Stomach smooth muscle (tissue), 2 donors: ENCODE measurements at regions not wholly inside any gene's neighbourhood (a gene's known extent, or its start where the extent isn't known, plus 50 kb on each side); places are given as distances from the start of the nearest gene placed in this dataset.
"Not testable (repeated sequence)": the region's sequence is repeated elsewhere in the genome, so short reads cannot be mapped to it uniquely, and the experiment has no call there.

Source experiments
- H3K27ac ChIP-seq: one replicate; pipeline ENCODE4 v1.7.0; 2013; ENCODE audit warnings: mild to moderate bottlenecking, low read length, inconsistent platforms
- H3K27me3 ChIP-seq, 2 donors: one replicate each; pipeline ENCODE4 v1.7.0; 2013; ENCODE audit warnings: low read length in 2 of 2; ENCODE audit not compliant: insufficient read depth in 2 of 2, control insufficient read depth in 1 of 2
- H3K36me3 ChIP-seq, 2 donors: one replicate each; pipeline ENCODE4 v1.7.0; 2013; ENCODE audit warnings: low read length in 2 of 2; ENCODE audit not compliant: control insufficient read depth in 2 of 2, insufficient read depth in 2 of 2
- H3K4me1 ChIP-seq: one replicate; pipeline ENCODE4 v1.7.0; 2013; ENCODE audit warnings: low read length; ENCODE audit not compliant: control insufficient read depth, insufficient read depth
- H3K4me3 ChIP-seq, 2 donors: one replicate each; pipeline ENCODE4 v1.7.0; 2013; ENCODE audit warnings: low read length in 2 of 2
- H3K9ac ChIP-seq, 2 donors: one replicate each; pipeline ENCODE4 v1.7.0; 2013; ENCODE audit warnings: low read length in 2 of 2, mild to moderate bottlenecking in 1 of 2
- H3K9me3 ChIP-seq, 2 donors: one replicate each; pipeline ENCODE4 v1.7.0; 2013; ENCODE audit warnings: low read length in 2 of 2; ENCODE audit not compliant: control insufficient read depth in 2 of 2
- donor health status: healthy.
- donor health status: Pancreatic carcinoma.

DNA sequence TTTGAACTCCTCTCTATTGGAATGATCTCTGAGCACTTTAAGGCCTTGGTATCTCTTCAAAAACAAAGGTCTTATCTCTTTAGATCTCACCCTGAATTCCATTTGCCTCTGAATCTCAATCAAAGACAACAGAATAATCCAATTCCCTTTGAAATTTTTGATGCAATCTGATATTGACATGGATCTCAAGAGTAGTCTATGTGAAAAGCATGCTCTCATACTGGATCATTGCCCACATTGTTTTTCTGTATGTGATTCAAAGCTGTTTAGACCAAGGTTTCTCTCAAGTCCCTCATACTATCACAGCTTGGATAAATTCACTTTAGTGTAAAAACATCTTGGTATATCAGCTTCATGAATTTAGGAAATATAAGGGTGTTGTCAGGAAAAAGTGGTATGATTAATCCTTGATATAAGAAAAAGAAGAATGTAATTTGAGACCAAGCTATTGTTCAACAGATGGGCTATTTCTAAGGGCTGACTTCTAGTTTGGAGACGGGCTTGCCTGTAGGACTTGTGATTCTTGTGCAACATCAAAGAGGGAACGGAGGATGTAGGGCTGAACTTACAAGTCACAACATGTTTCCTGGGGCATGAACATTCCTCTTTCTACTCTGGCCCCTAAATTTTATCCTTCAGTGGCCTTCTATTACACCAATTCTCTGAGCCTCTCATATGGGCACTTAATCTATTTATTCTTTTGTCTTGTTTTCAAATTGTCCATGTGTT is 77.9 kb upstream of the CITED2 start:
- no peaks in the 10 kb centered on the region for H3K27me3 ChIP-seq
- no peak overlapping the region for H3K4me3 ChIP-seq
- no peak overlapping the region for H3K9ac ChIP-seq
- no peaks in the 10 kb centered on the region for H3K4me1 ChIP-seq
- H3K9me3 ChIP-seq: no peaks in the 10 kb centered on the region
- H3K36me3 ChIP-seq: no peaks in the 10 kb centered on the region
- no peak overlapping the region for H3K27ac ChIP-seq

GRCh38 chr6:139449611-139450000 is 75.2 kb upstream of the CITED2 start:
- Histone ChIP-seq H3K9ac (no peak overlapping the region), H3K27me3 (no peaks in the 10 kb centered on the region), H3K9me3 (no peaks in the 10 kb centered on the region), H3K4me3 (no peak overlapping the region), H3K27ac (no peak overlapping the region), H3K36me3 (no peaks in the 10 kb centered on the region), H3K4me1 (no peaks in the 10 kb centered on the region)

DNA sequence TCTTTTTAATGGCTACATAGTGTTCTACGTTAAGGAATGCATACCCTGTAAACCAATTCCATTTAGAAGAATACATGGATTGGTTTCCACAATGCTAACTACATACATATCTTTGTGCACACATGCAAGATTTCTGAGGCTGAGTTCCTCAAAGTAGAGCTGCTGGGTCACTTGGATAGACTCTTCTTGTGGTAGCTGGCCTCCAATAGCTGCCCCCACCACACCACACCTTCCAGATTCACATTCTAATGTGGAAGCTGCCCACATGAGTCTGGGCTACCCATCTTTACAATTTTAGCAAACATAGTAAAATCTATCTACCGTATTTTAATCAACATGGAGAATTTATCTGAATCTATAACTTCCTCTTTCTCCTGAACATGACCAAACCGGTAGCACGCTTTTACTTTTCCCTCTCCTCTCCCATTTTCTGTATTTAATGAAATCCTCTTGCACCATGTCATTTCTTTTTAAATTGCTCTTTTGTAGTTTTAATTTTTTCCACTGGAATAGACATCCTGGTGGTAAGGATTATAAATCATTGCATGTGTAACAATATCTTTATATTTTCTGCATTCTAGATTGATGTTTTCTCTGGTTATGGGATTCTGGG is 74.7 kb upstream of the CITED2 start:
- no peaks in the 10 kb centered on the region for H3K9me3 ChIP-seq
- H3K27me3 ChIP-seq: no peaks in the 10 kb centered on the region
- no peak overlapping the region for H3K9ac ChIP-seq
- no peaks in the 10 kb centered on the region for H3K36me3 ChIP-seq
- no peak overlapping the region for H3K4me3 ChIP-seq
- no peaks in the 10 kb centered on the region for H3K4me1 ChIP-seq
- H3K27ac ChIP-seq: no peak overlapping the region

DNA sequence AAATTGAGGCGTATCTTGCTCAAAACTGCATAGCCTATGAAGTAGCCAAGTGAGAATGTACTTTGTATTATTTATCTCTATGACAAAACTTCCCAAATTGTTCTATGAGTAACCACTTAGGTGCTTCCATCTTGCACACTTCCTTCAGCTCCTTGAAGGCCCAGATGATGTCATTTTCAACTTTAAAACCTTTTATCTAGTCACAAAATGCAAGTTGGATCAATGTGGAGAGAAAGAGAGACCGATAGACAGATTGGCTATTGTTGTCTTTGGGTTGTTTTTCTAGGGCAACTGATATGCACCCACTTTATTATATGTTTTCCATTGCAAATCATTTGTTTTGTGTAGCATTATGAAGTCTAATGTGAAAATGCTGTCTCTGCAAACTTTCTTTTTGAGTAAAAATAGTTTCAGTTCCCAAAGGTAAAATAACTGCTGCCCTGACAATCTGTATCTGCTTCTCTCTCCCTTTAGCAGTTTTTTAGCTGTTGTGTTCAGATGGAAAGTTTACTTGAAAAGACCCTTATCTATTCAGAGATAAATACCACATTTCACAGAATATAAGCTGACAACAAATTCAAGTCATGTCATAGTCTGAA is 73.7 kb upstream of the CITED2 start:
- Histone ChIP-seq H3K36me3 (no peaks in the 10 kb centered on the region), H3K9ac (no peak overlapping the region), H3K4me3 (no peak overlapping the region), H3K27me3 (no peaks in the 10 kb centered on the region), H3K27ac (no peak overlapping the region), H3K9me3 (no peaks in the 10 kb centered on the region), H3K4me1 (no peaks in the 10 kb centered on the region)

GRCh38 chr6:139447656-139447975 is 73.2 kb upstream of the CITED2 start:
- H3K27me3 ChIP-seq: no peaks in the 10 kb centered on the region
- H3K27ac ChIP-seq: no peak overlapping the region
- no peaks in the 10 kb centered on the region for H3K9me3 ChIP-seq
- no peaks in the 10 kb centered on the region for H3K4me1 ChIP-seq
- no peak overlapping the region for H3K9ac ChIP-seq
- no peak overlapping the region for H3K4me3 ChIP-seq
- H3K36me3 ChIP-seq: no peaks in the 10 kb centered on the region

DNA sequence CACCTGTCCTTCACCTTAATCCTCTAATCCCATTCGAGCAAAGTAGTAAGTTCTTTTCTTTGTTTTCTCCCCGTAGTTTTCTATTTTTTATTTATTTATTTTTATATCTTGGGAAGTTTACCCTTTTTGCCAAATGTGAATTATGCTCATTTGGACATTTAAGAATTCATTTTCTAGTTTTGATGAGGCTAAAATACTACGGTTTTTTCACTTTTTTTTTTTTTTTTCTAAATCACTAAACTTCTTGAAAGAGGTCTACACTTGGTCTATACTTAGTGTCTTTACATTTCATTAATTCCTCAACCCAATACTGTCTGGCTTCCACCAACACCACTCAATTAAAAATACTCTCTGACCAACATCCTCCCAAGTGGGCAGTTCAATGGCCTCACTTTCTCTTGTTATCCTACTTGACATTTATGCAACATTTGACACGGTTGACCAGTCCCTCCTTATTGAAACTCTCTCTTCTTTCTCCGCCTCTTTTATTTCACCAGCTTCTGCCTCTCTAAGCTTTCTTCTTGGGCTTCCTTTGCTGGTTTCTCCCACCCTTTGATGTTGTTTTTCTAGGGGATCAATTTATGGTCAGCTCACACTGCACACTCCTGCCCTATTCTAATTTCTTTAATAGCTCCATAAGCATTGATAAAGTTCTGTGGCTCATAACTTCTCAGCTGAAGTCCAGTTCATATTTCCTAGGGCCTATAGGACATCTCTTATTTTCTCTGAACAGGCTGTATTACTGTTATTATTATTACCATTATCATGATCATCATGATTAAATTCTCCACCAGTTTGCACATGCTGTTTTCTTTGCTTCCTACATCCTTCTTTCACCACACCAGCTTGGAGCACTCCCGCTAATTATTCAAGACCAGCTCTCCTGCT is 72.6 kb upstream of the CITED2 start:
- no peaks in the 10 kb centered on the region for H3K9me3 ChIP-seq
- no peaks in the 10 kb centered on the region for H3K36me3 ChIP-seq
- no peak overlapping the region for H3K27ac ChIP-seq
- H3K27me3 ChIP-seq: no peaks in the 10 kb centered on the region
- no peak overlapping the region for H3K4me3 ChIP-seq
- H3K9ac ChIP-seq: no peak overlapping the region
- no peaks in the 10 kb centered on the region for H3K4me1 ChIP-seq

DNA sequence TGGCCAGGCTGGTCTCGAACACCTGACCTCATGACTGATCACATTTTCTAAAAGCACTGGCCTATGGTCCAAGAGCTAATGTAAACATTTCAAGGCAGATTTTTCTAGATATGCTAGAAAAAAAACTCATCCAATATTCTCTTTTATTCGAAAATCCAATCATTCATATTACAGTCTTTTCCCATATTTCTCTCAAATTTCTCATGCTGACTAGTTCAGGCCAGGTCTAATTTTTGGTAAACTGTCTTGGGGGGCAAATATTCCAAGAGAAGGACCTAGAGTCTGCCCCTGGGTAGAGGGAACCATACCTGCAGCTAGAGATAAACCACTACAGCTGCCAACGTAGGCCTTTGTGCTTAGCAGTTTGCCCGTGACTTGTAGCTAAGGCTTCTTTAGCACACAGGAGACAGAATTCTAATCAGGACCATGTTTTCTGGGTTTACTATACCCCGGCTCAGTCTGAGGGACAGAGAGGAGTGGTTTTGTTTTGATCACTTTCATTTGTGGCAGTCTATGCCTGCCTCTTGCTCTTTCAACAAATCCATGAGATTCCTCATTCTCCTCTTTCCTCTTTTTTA is 71.8 kb upstream of the CITED2 start:
- no peaks in the 10 kb centered on the region for H3K36me3 ChIP-seq
- no peaks in the 10 kb centered on the region for H3K27me3 ChIP-seq
- no peaks in the 10 kb centered on the region for H3K9me3 ChIP-seq
- no peaks in the 10 kb centered on the region for H3K4me1 ChIP-seq
- no peak overlapping the region for H3K9ac ChIP-seq
- H3K4me3 ChIP-seq: no peak overlapping the region
- H3K27ac ChIP-seq: no peak overlapping the region

- not testable (repeated sequence) for H3K27ac ChIP-seq, H3K36me3 ChIP-seq, H3K9ac ChIP-seq, H3K27me3 ChIP-seq, H3K4me3 ChIP-seq, H3K4me1 ChIP-seq, H3K9me3 ChIP-seq
Measured at GRCh38 chr6:139444273-139444787, 69.9 kb upstream of the CITED2 start.

- Histone ChIP-seq H3K27me3 (no peaks in the 10 kb centered on the region), H3K4me1 (peaks cover 5% of the 10 kb centered on the region), H3K9me3 (no peaks in the 10 kb centered on the region), H3K4me3 (no peak overlapping the region), H3K27ac (no peak overlapping the region), H3K9ac (no peak overlapping the region), H3K36me3 (no peaks in the 10 kb centered on the region)
Measured at GRCh38 chr6:139443231-139444112, 69.0 kb upstream of the CITED2 start.
